ENCODE measurements at regions not wholly inside any gene's neighbourhood (a gene's known extent, or its start where the extent isn't known, plus 50 kb on each side); places are given as distances from the start of the nearest gene placed in this dataset.

- DNase-seq: no peak
These were observed 118.9 kb upstream of the NT5C1B start for GRCh38 chr2:18708203-18708715.

GRCh38 chr2:18706001-18706400 is 116.6 kb upstream of the NT5C1B start:
- DNase-seq: no peak

- DNase-seq: no peak
These were observed 114.9 kb upstream of the NT5C1B start for GRCh38 chr2:18704276-18704675.

- DNase-seq: no peak
These were observed 114.2 kb upstream of the NT5C1B start for GRCh38 chr2:18703555-18703954.

- DNase-seq: no peak
These were observed 112.6 kb upstream of the NT5C1B start for GRCh38 chr2:18701981-18702380.

GRCh38 chr2:18701546-18701945 is 112.2 kb upstream of the NT5C1B start:
- no peak for DNase-seq

- no peak for DNase-seq
These were observed 101.0 kb upstream of the NT5C1B start for GRCh38 chr2:18690342-18690741.

- no peak for DNase-seq
These were observed 95.1 kb upstream of the NT5C1B start for GRCh38 chr2:18684206-18685038.

- DNase-seq: no peak
These were observed 93.3 kb upstream of the NT5C1B start for GRCh38 chr2:18682681-18683080.

- no peak for DNase-seq
These were observed 87.9 kb upstream of the NT5C1B start for GRCh38 chr2:18677280-18677679.

GRCh38 chr2:18674309-18674708 is 84.9 kb upstream of the NT5C1B start:
- DNase-seq: no peak

- no peak for DNase-seq
These were observed 82.0 kb upstream of the NT5C1B start for GRCh38 chr2:18671363-18671762.

- DNase-seq: no peak
These were observed 78.9 kb upstream of the NT5C1B start for GRCh38 chr2:18668221-18668620.

- no peak for DNase-seq
These were observed 75.1 kb upstream of the NT5C1B start for GRCh38 chr2:18664421-18664820.

GRCh38 chr2:18663861-18664260 is 74.5 kb upstream of the NT5C1B start:
- no peak for DNase-seq

- DNase-seq: no peak
These were observed 73.3 kb upstream of the NT5C1B start for GRCh38 chr2:18662689-18663088.

- peak; percentile 17 for DNase-seq
These were observed 70.5 kb upstream of the NT5C1B start for GRCh38 chr2:18659915-18660314.

- no peak for DNase-seq
These were observed 66.7 kb upstream of the NT5C1B start for GRCh38 chr2:18656048-18656447.

GRCh38 chr2:18651842-18652774 is 62.7 kb upstream of the NT5C1B start:
- no peak for DNase-seq

GRCh38 chr2:18650221-18650620 is 60.9 kb upstream of the NT5C1B start:
- no peak for DNase-seq

- DNase-seq: no peak
These were observed 60.2 kb upstream of the NT5C1B start for GRCh38 chr2:18649502-18650135.

GRCh38 chr2:18648161-18648560 is 58.8 kb upstream of the NT5C1B start:
- DNase-seq: no peak

- no peak for DNase-seq
These were observed 58.4 kb upstream of the NT5C1B start for GRCh38 chr2:18647731-18648130.
